Endothelial cell (in vitro differentiated cells): ENCODE measurements at regions not wholly inside any gene's neighbourhood (a gene's known extent, or its start where the extent isn't known, plus 50 kb on each side); places are given as distances from the start of the nearest gene placed in this dataset.

Experiments
- DNase-seq: peaks from one replicate; pipeline ENCODE4 v3.0.0; 2021; ENCODE audit warnings: low spot score
- H3K27ac Mint-ChIP-seq: one replicate; pipeline ENCODE4 v1.8.0; 2021; ENCODE audit warnings: mixed read lengths, inconsistent platforms; ENCODE audit not compliant: unreplicated experiment
- H3K27me3 Mint-ChIP-seq: one replicate; pipeline ENCODE4 v1.8.0; 2021; ENCODE audit warnings: mild to moderate bottlenecking, moderate library complexity, mixed read lengths, inconsistent platforms; ENCODE audit not compliant: unreplicated experiment
- H3K36me3 Mint-ChIP-seq: one replicate; pipeline ENCODE4 v1.8.0; 2021; ENCODE audit warnings: mild to moderate bottlenecking, low read depth, mixed read lengths, inconsistent platforms; ENCODE audit not compliant: unreplicated experiment
- H3K4me1 Mint-ChIP-seq: one replicate; pipeline ENCODE4 v1.8.0; 2021; ENCODE audit warnings: mild to moderate bottlenecking, mixed read lengths, inconsistent platforms; ENCODE audit not compliant: unreplicated experiment
- H3K4me3 Mint-ChIP-seq: one replicate; pipeline ENCODE4 v1.8.0; 2021; ENCODE audit warnings: mild to moderate bottlenecking, mixed read lengths, inconsistent platforms; ENCODE audit not compliant: unreplicated experiment
- H3K9me3 Mint-ChIP-seq: one replicate; pipeline ENCODE4 v1.8.0; 2021; ENCODE audit warnings: mixed read lengths, inconsistent platforms; ENCODE audit not compliant: unreplicated experiment
- CTCF ChIP-seq: fragments of 200-600 bp; sonication (generic); IDR thresholded peaks from one replicate; pipeline ENCODE4 v1.5.0; 2021; ENCODE audit warnings: antibody characterized with exemption; ENCODE audit not compliant: unreplicated experiment

GRCh38 chr14:62301911-62302310 is 539.7 kb downstream of the SNAPC1 start:
- Mint-ChIP-seq H3K4me1 (peaks cover 13% of the 10 kb centered on the region), H3K27ac (no peak overlapping the region), H3K4me3 (no peak overlapping the region), H3K27me3 (no peaks in the 10 kb centered on the region), H3K9me3 (no peaks in the 10 kb centered on the region), H3K36me3 (no peaks in the 10 kb centered on the region)
- DNase-seq: no peak
- no peak for TF ChIP-seq CTCF

GRCh38 chr14:62303437-62303836 is 541.2 kb downstream of the SNAPC1 start:
- H3K36me3 Mint-ChIP-seq: no peaks in the 10 kb centered on the region
- no peak for DNase-seq
- no peaks in the 10 kb centered on the region for H3K27me3 Mint-ChIP-seq
- no peak overlapping the region for H3K27ac Mint-ChIP-seq
- no peak for TF ChIP-seq CTCF
- no peak overlapping the region for H3K4me3 Mint-ChIP-seq
- peaks cover 13% of the 10 kb centered on the region for H3K4me1 Mint-ChIP-seq
- H3K9me3 Mint-ChIP-seq: no peaks in the 10 kb centered on the region

- Mint-ChIP-seq H3K27ac (no peak overlapping the region), H3K9me3 (no peaks in the 10 kb centered on the region), H3K27me3 (no peaks in the 10 kb centered on the region), H3K36me3 (no peaks in the 10 kb centered on the region), H3K4me3 (no peak overlapping the region), H3K4me1 (peaks cover 13% of the 10 kb centered on the region)
- no peak for DNase-seq
- TF ChIP-seq CTCF: no peak
These were observed 542.0 kb downstream of the SNAPC1 start for GRCh38 chr14:62304257-62304656.

- H3K27me3 Mint-ChIP-seq: no peaks in the 10 kb centered on the region
- no peak for TF ChIP-seq CTCF
- H3K4me1 Mint-ChIP-seq: peaks cover under 1% of the 10 kb centered on the region
- H3K36me3 Mint-ChIP-seq: no peaks in the 10 kb centered on the region
- H3K9me3 Mint-ChIP-seq: no peaks in the 10 kb centered on the region
- DNase-seq: no peak
- no peak overlapping the region for H3K4me3 Mint-ChIP-seq
- H3K27ac Mint-ChIP-seq: no peak overlapping the region
These were observed 545.6 kb downstream of the SNAPC1 start for GRCh38 chr14:62307844-62308243.

GRCh38 chr14:62308316-62308715 is 546.1 kb downstream of the SNAPC1 start:
- H3K27me3 Mint-ChIP-seq: no peaks in the 10 kb centered on the region
- no peak overlapping the region for H3K27ac Mint-ChIP-seq

More at GRCh38 chr14:62308316-62308715, 546.1 kb downstream of the SNAPC1 start:
- no peak overlapping the region for H3K4me3 Mint-ChIP-seq
- no peaks in the 10 kb centered on the region for H3K36me3 Mint-ChIP-seq
- H3K9me3 Mint-ChIP-seq: no peaks in the 10 kb centered on the region
- TF ChIP-seq CTCF: no peak
- no peak for DNase-seq
- no peaks in the 10 kb centered on the region for H3K4me1 Mint-ChIP-seq
